CD14-positive monocyte (primary cell): ENCODE measurements at regions not wholly inside any gene's neighbourhood (a gene's known extent, or its start where the extent isn't known, plus 50 kb on each side); places are given as distances from the start of the nearest gene placed in this dataset.
"Not testable (repeated sequence)": the region's sequence is repeated elsewhere in the genome, so short reads cannot be mapped to it uniquely, and the experiment has no call there.

Experiments
- DNase-seq, 3 donors: peaks; one replicate each; pipeline ENCODE4 v3.0.0-alpha.2; 2011 to 2022
- H2AFZ ChIP-seq: 2 replicates; pipeline ENCODE4 v1.6.0; 2012; ENCODE audit warnings: mild to moderate bottlenecking, low read depth, low read length, inconsistent platforms; ENCODE audit not compliant: insufficient read depth, poor library complexity, severe bottlenecking
- H3K27ac ChIP-seq, 2 donors: 1 replicate in 1 of 2; 2 replicates in 1 of 2; pipeline ENCODE4 v1.5.1; 2012 to 2013; ENCODE audit warnings: low read length in 2 of 2, control low read depth in 1 of 2, inconsistent platforms in 1 of 2, low read depth in 1 of 2, mild to moderate bottlenecking in 1 of 2
- H3K27me3 ChIP-seq, 2 donors: one replicate each; pipeline versions ENCODE4 v1.6.0 to v1.6.1; 2011 to 2013; ENCODE audit warnings: low read length in 2 of 2; ENCODE audit not compliant: control insufficient read depth in 2 of 2, insufficient read depth in 2 of 2
- H3K36me3 ChIP-seq, 2 donors: replicated peaks in 1 of 2; 1 replicate in 1 of 2; 2 replicates in 1 of 2; pipeline versions ENCODE4 v1.5.1 to v1.6.1; 2012 to 2013; ENCODE audit warnings: low read length in 2 of 2, control low read depth in 1 of 2, inconsistent platforms in 1 of 2, mild to moderate bottlenecking in 1 of 2; ENCODE audit not compliant: insufficient read depth in 2 of 2, control insufficient read depth in 1 of 2
- H3K4me1 ChIP-seq, 2 donors: 1 replicate in 1 of 2; 2 replicates in 1 of 2; pipeline versions ENCODE4 v1.5.1 to v1.6.1; 2012 to 2013; ENCODE audit warnings: low read length in 2 of 2, control low read depth in 1 of 2, inconsistent platforms in 1 of 2, mild to moderate bottlenecking in 1 of 2, moderate library complexity in 1 of 2; ENCODE audit not compliant: insufficient read depth in 2 of 2, control insufficient read depth in 1 of 2
- H3K4me2 ChIP-seq: replicated peaks from 2 replicates; pipeline ENCODE3; 2012; ENCODE audit warnings: low read length, moderate library complexity, mild to moderate bottlenecking; ENCODE audit not compliant: poor library complexity, severe bottlenecking; ENCODE audit errors: extremely low read depth
- H3K4me3 ChIP-seq, 3 experiments: fragments of 200-600 bp in 1 of 3; sonication (generic) in 1 of 3; replicated peaks in 1 of 3; 1 replicate in 2 of 3; 2 replicates in 1 of 3; pipeline ENCODE4 v1.5.1; 2011 to 2013; ENCODE audit warnings: low read length in 3 of 3, mild to moderate bottlenecking in 3 of 3, control low read depth in 2 of 3, low read depth in 2 of 3, inconsistent platforms in 1 of 3, moderate library complexity in 1 of 3
- H3K79me2 ChIP-seq: 2 replicates; pipeline ENCODE4 v1.6.0; 2012; ENCODE audit warnings: mild to moderate bottlenecking, control low read depth, inconsistent platforms, low read length, moderate library complexity; ENCODE audit not compliant: insufficient read depth
- H3K9ac ChIP-seq: 2 replicates; pipeline ENCODE4 v1.6.0; 2017; ENCODE audit warnings: low read length, mild to moderate bottlenecking; ENCODE audit not compliant: insufficient read depth, poor library complexity, severe bottlenecking
- H3K9me3 ChIP-seq, 2 donors: replicated peaks in 1 of 2; 1 replicate in 1 of 2; 2 replicates in 1 of 2; pipeline versions ENCODE4 v1.5.1 to v1.6.1; 2012 to 2013; ENCODE audit warnings: low read length in 2 of 2, control low read depth in 1 of 2; ENCODE audit not compliant: control insufficient read depth in 1 of 2, insufficient read depth in 1 of 2
- H4K20me1 ChIP-seq: 2 replicates; pipeline ENCODE4 v1.6.0; 2012; ENCODE audit warnings: mild to moderate bottlenecking, low read length, control low read depth, moderate library complexity; ENCODE audit not compliant: insufficient read depth
- H3K27ac Mint-ChIP-seq, 7 donors: one replicate each; pipeline ENCODE4 v1.8.0; 2020; ENCODE audit warnings: mild to moderate bottlenecking in 7 of 7, mixed read lengths in 7 of 7, moderate library complexity in 6 of 7, inconsistent platforms in 2 of 7
- H3K27me3 Mint-ChIP-seq, 3 donors: one replicate each; pipeline ENCODE4 v1.8.0; 2021 to 2022; ENCODE audit warnings: low read depth in 3 of 3, mild to moderate bottlenecking in 3 of 3, mixed read lengths in 3 of 3, moderate library complexity in 3 of 3, inconsistent platforms in 1 of 3
- H3K36me3 Mint-ChIP-seq, 2 donors: one replicate each; pipeline ENCODE4 v1.8.0; 2020; ENCODE audit warnings: mixed read lengths in 2 of 2, inconsistent platforms in 1 of 2, mild to moderate bottlenecking in 1 of 2
- H3K4me1 Mint-ChIP-seq: one replicate; pipeline ENCODE4 v1.8.0; 2020; ENCODE audit warnings: mild to moderate bottlenecking, mixed read lengths
- H3K4me3 Mint-ChIP-seq, 2 donors: one replicate each; pipeline ENCODE4 v1.8.0; 2020; ENCODE audit warnings: mild to moderate bottlenecking in 2 of 2, mixed read lengths in 2 of 2, moderate library complexity in 1 of 2
- H3K9me3 Mint-ChIP-seq, 7 donors: one replicate each; pipeline ENCODE4 v1.8.0; 2020 to 2022; ENCODE audit warnings: mixed read lengths in 7 of 7, mild to moderate bottlenecking in 6 of 7, moderate library complexity in 6 of 7, inconsistent platforms in 2 of 7
- CTCF ChIP-seq: fragments of 200-600 bp; IDR thresholded peaks from one replicate; pipeline ENCODE4 v1.8.0; 2022; ENCODE audit warnings: antibody characterized with exemption, mild to moderate bottlenecking
- WGBS: methylation state at CpG from one replicate; pipeline ENCODE4 v1.1.5; 2013; ENCODE audit warnings: missing lambda C conversion rate; ENCODE audit not compliant: insufficient coverage; 5-methylcytosine and 5-hydroxymethylcytosine counted together
- intact Hi-C, 2 donors: fragments of 100-400 bp; cut with micrococcal nuclease; formaldehyde crosslinking; loops; one replicate each; pipeline versions ENCODE4 v1.15.0 to v1.15.1; 2023

DNA sequence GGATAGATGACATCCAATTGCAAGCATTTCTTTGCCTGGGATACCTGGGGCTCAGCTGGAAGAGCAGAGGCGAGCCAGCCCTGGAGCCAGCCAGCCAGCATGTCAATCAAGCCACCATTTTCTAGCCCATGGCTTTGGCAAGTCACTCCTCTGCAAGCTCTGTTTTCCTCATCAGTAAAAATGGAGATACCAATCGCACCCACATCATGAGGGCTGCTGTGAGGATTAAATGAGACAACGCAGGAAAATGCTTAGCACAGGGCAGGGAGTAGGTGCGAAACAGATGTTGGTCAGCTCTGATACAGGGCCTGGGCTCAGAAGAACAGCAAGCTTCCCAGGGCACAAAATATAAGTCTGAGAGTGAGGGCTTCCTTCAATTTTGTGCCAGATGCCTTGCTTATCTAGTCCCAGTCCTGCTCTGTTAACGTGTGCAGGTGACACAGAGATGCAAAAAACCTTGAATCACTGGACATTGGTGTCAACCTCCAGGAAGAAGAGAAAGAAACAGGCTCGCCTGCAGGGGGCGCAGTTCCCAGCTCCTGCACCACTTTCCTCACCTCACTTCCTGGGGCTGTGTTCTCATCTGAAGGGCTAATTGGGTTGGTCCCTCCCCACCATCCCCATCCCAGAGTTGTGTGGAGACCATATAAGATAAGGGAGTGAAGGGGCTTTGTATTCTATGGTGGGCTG, 72.8 kb upstream of the CACUL1 start:
- Histone ChIP-seq H4K20me1 (no peaks in the 10 kb centered on the region), H3K79me2 (no peaks in the 10 kb centered on the region), H3K4me3 (no peak overlapping the region), H3K9me3 (no peaks in the 10 kb centered on the region), H3K4me1 (peaks cover 14 to 17% of the 10 kb centered on the region in 2 donors), H3K27ac (no peak overlapping the region), H2AFZ (no peak overlapping the region), H3K9ac (no peak overlapping the region), H3K4me2 (no peak overlapping the region), H3K27me3 (no peaks in the 10 kb centered on the region), H3K36me3 (no peaks in the 10 kb centered on the region)
- intact Hi-C loops, result no loop called here
- TF ChIP-seq CTCF, result peak; percentile 33
- H3K4me3 Mint-ChIP-seq, result no peak overlapping the region
- peaks cover 0 to 6% (median 1%) of the 10 kb centered on the region in 3 donors for H3K27me3 Mint-ChIP-seq
- H3K27ac Mint-ChIP-seq, result no peak overlapping the region
- peaks cover 0 to 3% (median 0%) of the 10 kb centered on the region in 7 donors for H3K9me3 Mint-ChIP-seq
- H3K36me3 Mint-ChIP-seq, result no peaks in the 10 kb centered on the region
- WGBS, result 93% methylated on average over 5 of the region's 7 CpGs
- no peak for DNase-seq
- H3K4me1 Mint-ChIP-seq, result peaks cover 18% of the 10 kb centered on the region

DNA sequence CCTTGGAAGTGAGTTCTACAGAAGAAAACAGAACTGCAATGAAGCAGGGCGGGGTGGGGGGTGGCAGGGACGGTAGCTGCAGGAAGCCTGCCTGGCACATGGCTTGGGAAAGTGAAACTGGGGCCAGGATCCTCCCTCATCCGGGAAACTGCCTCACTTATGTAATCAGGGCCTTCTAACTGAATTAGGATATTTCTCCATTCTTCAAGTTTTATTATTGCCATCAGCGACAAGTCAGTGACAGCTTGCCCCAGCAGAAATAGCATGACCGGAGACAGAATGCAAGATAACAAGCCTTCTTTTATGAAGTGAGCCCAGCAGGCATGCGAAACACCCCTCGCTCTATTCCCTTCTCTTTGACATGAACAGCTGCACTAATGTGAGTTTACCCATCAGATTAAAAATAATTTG, 77.5 kb upstream of the CACUL1 start:
- Mint-ChIP-seq H3K4me1 (peaks cover 27% of the 10 kb centered on the region), H3K36me3 (no peaks in the 10 kb centered on the region), H3K27me3 (peaks cover 0 to 6% (median 4%) of the 10 kb centered on the region in 3 donors), H3K9me3 (peaks cover 0 to 3% (median 0%) of the 10 kb centered on the region in 7 donors), H3K27ac (peak overlapping the region; percentile 31 to 86 (median 81)), H3K4me3 (peak overlapping the region; percentile 67 to 85)
- Histone ChIP-seq H3K4me3 (peak overlapping the region in 2 of 3 experiments; percentile 3 to 59), H3K9ac (peak overlapping the region; percentile 17), H4K20me1 (no peaks in the 10 kb centered on the region), H3K79me2 (no peaks in the 10 kb centered on the region), H2AFZ (peak overlapping the region; percentile 54), H3K4me2 (peak overlapping the region; percentile 68), H3K4me1 (peaks cover 15 to 22% of the 10 kb centered on the region in 2 donors), H3K27me3 (no peaks in the 10 kb centered on the region), H3K36me3 (no peaks in the 10 kb centered on the region), H3K27ac (peak overlapping the region; percentile 22 to 75), H3K9me3 (no peaks in the 10 kb centered on the region)
- intact Hi-C loops, result no loop called here
- DNase-seq, result peak; percentile 56 to 60 (median 59)
- no peak for TF ChIP-seq CTCF
- WGBS, result 0% methylated on average over 3 of the region's 7 CpGs

- intact Hi-C loops, H3K9ac ChIP-seq, H3K36me3 Mint-ChIP-seq, H3K9me3 ChIP-seq, H3K4me2 ChIP-seq, H3K27ac ChIP-seq, H3K79me2 ChIP-seq, H3K27me3 ChIP-seq, DNase-seq, H2AFZ ChIP-seq, H3K9me3 Mint-ChIP-seq, H3K4me3 Mint-ChIP-seq, H3K4me3 ChIP-seq, H3K27me3 Mint-ChIP-seq, H4K20me1 ChIP-seq, H3K27ac Mint-ChIP-seq, H3K36me3 ChIP-seq: not testable (repeated sequence)
- peaks cover 15 to 22% of the 10 kb centered on the region in 2 donors for H3K4me1 ChIP-seq
- no CpG with 5 or more reads among the region's 5 CpGs for WGBS
- peaks cover 34% of the 10 kb centered on the region for H3K4me1 Mint-ChIP-seq
These were observed 79.6 kb upstream of the CACUL1 start for GRCh38 chr10:118834370-118834769.
